Esophagus muscularis mucosa (tissue), 4 donors: ENCODE measurements at regions not wholly inside any gene's neighbourhood (a gene's known extent, or its start where the extent isn't known, plus 50 kb on each side); places are given as distances from the start of the nearest gene placed in this dataset.

Experiments used
- CTCF ChIP-seq, 3 experiments: fragments of 200-600 bp in 2 of 3; fragments of 450-650 bp in 1 of 3; sonication (generic) in 2 of 3; IDR thresholded peaks; one replicate each; pipeline ENCODE4 v1.5.1; 2017 to 2019; ENCODE audit warnings: antibody characterized with exemption in 3 of 3, mild to moderate bottlenecking in 2 of 3, moderate library complexity in 1 of 3
- EP300 ChIP-seq: sonication (generic); formaldehyde crosslinking; IDR thresholded peaks from one replicate; pipeline ENCODE4 v1.6.1; 2017; ENCODE audit warnings: antibody characterized with exemption
- POLR2A ChIP-seq: fragments of 450-650 bp; IDR thresholded peaks from one replicate; pipeline ENCODE4 v1.6.1; 2017; ENCODE audit warnings: antibody characterized with exemption, moderate library complexity, mild to moderate bottlenecking, low read depth
- POLR2AphosphoS5 ChIP-seq, 2 donors: sonication (generic); formaldehyde crosslinking; IDR thresholded peaks; one replicate each; pipeline ENCODE4 v1.6.1; 2017; ENCODE audit warnings: antibody characterized with exemption in 2 of 2

- TF ChIP-seq CTCF (IDR thresholded peaks at IDR 0.05) = no peak
- TF ChIP-seq EP300 = no peak
- no peak for TF ChIP-seq POLR2A
- no peak for TF ChIP-seq POLR2AphosphoS5 (IDR thresholded peaks at IDR 0.05)
Measured at GRCh38 chr4:126734465-126734864, 898.3 kb upstream of the INTU start.
